C4-2B (cell line): ENCODE measurements at regions not wholly inside any gene's neighbourhood (a gene's known extent, or its start where the extent isn't known, plus 50 kb on each side); places are given as distances from the start of the nearest gene placed in this dataset.

Experiments used
- ZFX ChIP-seq: fragments of 450-650 bp; IDR thresholded peaks from 2 replicates; pipeline ENCODE4 v1.6.1; 2017
- TF ChIP-seq, protein P1 (sequence below): fragments of 450-650 bp; conservative IDR thresholded peaks from 2 replicates; pipeline ENCODE4 v1.5.1; 2017; ENCODE audit warnings: mild to moderate bottlenecking

DNA sequence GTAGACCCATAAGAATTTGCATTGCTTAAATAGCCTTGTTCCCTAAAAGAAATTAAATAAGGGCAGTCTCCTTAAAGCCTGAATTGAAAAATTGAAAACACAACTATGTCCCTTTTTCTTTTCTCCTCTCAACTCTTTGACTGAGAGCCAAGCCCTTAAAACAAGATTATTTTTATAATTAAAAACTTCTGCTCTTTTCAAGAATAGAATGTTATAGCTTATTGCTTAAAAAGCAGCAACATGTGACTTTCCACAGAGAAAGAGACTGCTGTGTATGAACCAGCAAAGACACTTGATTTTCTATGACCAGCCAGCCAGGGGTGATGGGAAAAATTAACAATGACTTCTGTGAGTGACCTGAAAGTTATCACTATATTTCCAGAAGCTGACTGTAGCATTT lies 295.2 kb upstream of the CELF2 start:
- TF ChIP-seq, protein P1, sequence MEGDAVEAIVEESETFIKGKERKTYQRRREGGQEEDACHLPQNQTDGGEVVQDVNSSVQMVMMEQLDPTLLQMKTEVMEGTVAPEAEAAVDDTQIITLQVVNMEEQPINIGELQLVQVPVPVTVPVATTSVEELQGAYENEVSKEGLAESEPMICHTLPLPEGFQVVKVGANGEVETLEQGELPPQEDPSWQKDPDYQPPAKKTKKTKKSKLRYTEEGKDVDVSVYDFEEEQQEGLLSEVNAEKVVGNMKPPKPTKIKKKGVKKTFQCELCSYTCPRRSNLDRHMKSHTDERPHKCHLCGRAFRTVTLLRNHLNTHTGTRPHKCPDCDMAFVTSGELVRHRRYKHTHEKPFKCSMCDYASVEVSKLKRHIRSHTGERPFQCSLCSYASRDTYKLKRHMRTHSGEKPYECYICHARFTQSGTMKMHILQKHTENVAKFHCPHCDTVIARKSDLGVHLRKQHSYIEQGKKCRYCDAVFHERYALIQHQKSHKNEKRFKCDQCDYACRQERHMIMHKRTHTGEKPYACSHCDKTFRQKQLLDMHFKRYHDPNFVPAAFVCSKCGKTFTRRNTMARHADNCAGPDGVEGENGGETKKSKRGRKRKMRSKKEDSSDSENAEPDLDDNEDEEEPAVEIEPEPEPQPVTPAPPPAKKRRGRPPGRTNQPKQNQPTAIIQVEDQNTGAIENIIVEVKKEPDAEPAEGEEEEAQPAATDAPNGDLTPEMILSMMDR = no peak
- TF ChIP-seq ZFX = no peak
